Activated CD8-positive, alpha-beta memory T cell treated with anti-CD3 and anti-CD28 coated beads, Interleukin-2, amount 50 U/mL, for 4 hours (primary cell): ENCODE measurements at regions not wholly inside any gene's neighbourhood (a gene's known extent, or its start where the extent isn't known, plus 50 kb on each side); places are given as distances from the start of the nearest gene placed in this dataset.
"Not testable (repeated sequence)": the region's sequence is repeated elsewhere in the genome, so short reads cannot be mapped to it uniquely, and the experiment has no call there.

Experiments
- DNase-seq: peaks from one replicate; pipeline ENCODE4 v3.0.0-alpha.2; 2020

DNA sequence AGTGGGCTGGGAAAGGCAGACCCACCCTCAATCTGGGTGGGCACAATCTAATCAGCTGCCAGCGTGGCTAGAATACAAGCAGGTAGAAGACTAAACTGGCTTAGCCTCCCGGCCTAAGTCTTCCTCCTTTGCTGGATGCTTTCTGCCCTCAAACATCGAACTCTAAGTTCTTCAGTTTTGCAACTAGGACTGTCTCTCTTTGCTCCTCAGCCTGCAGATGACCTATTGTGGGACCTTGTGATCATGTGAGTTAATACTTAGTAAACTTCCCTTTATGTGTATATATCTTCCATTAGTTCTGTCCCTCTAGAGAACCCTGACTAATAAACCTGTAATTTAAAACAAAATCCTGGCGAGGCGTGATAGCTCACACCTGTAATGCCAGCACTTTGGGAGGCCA, 51.8 kb upstream of the SLC39A8 start:
- not testable (repeated sequence) for DNase-seq

GRCh38 chr4:102399021-102399420, 53.7 kb upstream of the SLC39A8 start:
- DNase-seq = no peak

DNA sequence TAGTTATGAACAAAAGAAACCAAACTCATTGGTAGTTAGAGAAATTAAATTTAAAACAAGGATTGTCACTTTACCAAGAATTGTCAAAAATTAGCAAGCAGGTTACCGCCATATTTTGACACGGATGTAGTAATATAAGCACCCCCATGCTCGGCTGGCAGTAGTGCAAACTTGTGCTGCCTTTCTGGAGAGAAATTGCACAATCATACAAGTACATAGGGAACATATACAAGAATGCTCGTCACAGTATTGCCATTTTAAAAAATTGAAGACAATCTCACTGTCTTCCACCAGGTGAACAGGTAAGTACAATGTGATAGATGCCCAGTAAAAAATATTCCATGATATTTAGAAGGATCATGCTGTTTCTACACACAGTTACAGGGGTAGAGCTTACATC, 55.6 kb upstream of the SLC39A8 start:
- DNase-seq = no peak

GRCh38 chr4:102402223-102402622, 56.9 kb upstream of the SLC39A8 start:
- DNase-seq = no peak

- no peak for DNase-seq
These were observed 57.8 kb upstream of the SLC39A8 start for GRCh38 chr4:102403116-102403515.

DNA sequence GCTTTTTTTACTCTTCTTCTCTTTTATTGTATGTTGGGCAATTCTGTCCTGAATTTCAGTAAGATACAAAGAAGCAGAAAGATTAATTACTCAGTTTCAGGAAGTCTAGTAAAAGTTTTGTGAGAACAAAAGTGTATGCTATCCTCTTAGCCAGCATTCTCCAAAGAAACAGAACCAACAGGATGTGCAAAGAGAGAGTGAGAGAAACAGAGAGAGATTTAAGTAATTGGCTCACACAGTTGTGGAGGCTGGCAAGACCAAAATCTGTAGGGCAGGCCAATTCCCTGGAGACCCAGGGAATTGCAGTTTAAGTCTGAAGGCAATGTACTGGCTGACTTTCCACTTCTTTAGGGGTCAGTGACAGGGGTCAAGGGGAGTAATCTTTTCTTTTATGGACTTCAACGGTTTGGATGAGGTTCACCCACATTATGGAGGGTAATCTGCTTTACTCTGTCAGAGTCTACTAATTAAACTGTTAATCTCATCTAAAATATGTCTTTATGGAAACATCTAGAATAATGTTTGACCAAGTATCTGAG, 59.2 kb upstream of the SLC39A8 start:
- DNase-seq = no peak

- no peak for DNase-seq
These were observed 60.6 kb upstream of the SLC39A8 start for GRCh38 chr4:102405821-102406401.

GRCh38 chr4:102410884-102411283, 65.6 kb upstream of the SLC39A8 start:
- DNase-seq = not testable (repeated sequence)

GRCh38 chr4:102411408-102411807, 66.1 kb upstream of the SLC39A8 start:
- DNase-seq = no peak

DNA sequence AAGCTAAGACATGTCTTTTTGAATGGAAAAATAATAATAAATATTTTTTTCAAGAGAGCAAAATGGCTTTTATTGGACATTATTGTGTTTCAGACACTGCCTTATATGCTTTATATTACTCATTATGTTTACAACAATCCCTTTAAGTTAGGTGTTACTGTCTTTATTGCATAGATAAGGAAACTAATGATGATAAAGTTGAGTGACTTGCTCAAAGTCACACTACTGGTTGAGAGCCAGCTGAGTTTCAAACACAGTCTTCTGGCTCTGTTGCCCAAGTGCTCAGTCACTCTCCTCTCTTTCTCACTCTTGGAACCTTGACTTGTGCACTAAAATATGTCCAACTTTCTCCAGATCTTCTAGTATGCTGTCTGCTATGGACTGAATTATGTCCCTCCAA, 71.5 kb upstream of the SLC39A8 start:
- DNase-seq = no peak

DNA sequence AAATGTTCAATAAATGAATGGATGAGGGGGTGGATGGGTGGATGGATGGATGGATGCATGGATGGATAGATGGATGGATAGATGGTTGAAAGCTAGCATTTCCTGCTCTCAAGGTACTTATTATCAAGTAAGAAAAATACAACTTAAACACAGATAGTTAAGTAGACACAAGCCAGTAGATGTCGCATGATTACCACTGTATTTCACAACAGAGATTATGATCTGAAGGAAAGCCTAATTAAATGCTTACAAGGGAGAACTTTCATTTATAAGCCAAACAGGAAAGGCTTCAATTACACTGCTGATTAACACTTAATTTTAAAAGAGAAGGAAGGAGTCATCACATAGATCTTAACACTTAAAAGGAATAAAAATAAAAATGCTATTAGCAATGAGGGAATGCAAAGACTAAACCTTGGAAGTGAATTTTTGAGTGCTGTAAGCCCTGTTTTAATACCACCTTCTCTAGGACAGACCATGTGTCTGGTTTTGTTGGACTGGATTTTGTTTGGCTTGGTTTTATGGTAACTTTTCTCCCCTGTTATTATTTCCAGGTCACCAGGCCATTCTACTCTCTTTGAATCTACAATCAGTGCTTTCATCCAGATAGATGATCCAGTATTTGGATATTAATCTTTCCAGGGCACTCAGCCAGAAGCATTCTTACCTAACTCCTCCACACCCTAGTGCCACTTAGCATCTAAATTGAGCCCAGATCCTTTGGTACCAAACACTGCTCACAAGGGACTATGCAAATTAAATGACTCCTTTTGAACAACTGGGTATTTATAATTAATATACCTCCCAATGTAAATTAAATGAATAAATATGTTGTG, 75.5 kb upstream of the SLC39A8 start:
- no peak for DNase-seq

GRCh38 chr4:102422843-102423242, 77.6 kb upstream of the SLC39A8 start:
- DNase-seq = no peak

DNA sequence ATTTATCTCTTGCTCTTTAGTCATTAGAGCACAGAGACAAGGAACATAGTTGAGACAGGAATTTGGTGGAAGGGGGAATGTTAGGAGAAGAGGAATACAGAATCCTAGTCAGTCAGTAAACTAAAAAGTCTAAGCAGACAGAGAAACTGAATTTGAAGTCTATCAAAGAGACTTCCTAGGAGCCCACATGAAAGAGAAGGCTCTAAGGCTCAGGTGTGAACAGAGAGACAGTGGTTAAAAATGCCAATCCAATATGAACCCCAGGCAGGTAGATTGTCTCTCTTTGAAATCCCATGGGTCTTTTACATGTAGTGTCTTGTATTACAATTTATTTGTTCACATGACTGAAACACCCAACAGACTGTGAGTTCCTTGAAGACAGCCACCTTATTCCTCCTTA, 77.8 kb upstream of the NFKB1 start:
- no peak for DNase-seq

DNA sequence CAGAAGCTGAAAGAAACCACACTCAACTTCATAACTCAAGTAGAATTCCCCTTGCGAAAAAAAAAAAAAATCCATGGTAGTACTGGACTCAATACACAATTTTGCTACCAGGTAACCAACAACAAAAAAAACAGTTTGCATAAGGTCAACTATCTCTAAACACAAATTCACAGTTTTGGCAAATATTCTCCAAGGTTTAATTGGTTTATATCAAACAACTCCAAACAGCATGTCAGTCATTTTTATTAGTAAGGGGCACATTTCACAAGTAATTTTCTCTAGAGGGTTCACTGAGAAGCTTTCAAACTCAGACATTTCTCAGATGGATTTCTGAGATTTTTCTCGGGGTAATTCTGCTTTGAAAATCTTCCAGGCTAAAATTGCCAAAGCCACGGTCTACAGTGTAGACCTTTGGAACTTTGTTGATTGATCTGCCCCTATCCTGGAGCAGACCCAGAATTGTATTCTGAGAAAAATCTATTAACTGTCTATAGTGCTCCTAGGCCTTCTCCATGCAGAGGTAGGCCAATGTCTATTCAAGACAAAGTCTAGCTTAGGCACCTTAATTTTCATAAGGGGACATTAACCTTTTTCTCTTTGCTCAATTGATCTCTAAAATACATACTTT, 73.7 kb upstream of the NFKB1 start:
- no peak for DNase-seq

GRCh38 chr4:102428122-102428521, 73.0 kb upstream of the NFKB1 start:
- DNase-seq = no peak

GRCh38 chr4:102429553-102429952, 71.6 kb upstream of the NFKB1 start:
- DNase-seq = no peak

DNA sequence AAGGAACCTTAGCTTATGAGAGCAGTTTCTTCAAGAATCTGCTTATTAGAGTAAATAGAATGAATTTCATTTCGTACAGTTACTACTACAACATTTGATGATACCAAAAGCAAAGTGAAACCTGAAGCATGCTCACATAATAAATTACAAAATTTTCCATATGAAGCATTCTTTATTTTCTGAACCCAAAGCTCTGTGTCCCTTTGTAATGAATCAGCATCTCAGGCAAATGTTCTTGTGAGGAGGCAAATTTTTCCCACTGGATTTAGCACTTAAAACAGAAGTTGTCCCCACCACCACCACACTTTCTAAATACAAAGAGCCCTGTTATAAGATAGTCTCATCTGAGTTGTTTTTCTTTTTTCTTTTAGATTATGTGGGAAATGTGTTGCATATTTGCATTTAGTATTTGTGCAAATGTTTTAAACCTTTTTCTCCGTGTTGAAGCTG, 70.7 kb upstream of the NFKB1 start:
- DNase-seq = no peak

DNA sequence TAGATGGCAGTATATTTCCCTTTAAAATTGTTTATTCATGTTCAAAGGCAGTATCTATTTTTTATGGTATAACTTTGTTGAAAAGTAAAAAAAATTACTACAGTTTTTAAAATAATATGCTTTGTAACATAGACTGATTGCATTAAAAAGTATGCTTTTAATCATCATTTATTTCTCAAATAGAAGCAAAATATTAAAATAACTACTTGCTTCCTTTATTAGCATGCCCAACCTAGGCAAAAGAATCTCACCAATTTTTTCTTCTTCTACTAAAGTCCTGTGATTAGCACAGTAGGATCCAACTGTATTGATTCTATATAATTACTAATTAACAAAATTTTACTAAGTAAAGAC, 69.6 kb upstream of the NFKB1 start:
- DNase-seq = no peak

- DNase-seq = no peak
These were observed 64.0 kb upstream of the NFKB1 start for GRCh38 chr4:102437111-102437510.

DNA sequence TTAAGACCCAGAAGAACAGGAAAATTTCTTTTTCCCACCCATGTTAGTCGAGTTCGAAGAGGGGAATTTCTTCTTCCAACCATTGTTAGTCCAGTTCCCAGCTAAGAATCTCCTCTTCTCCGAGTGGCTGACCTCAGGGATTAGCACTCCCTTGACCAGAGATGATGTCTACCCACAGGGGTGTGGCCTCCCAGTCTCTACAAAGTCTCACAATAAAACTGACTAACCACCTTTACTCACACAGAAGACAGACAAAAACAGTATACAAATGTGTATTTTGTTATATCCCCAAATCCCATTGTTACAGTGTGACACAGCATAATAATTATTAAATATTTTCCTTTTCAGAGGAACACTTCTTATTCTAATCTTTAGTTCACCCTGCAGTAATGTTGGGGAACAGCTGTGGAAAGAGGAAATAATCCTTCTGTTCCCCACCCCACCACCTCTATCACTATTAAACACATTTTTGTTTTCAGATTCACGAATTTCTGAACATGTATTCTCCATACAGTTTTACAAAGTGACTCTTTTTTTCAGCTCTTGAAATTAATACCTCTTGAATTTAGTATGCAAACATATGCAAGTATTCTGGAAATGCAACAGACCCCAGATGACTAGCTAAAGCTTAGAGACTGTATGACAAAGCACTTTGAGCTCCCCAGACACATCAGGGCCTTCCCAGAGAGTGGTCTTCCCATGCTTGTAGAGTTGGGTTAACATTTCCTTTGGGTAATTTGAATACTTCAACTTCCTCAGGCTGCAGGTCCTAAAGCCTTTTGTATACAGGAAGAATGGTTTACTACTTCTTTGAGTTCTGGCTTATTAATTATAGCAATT, 62.5 kb upstream of the NFKB1 start:
- no peak for DNase-seq

- DNase-seq = no peak
These were observed 61.9 kb upstream of the NFKB1 start for GRCh38 chr4:102439236-102439614.

DNA sequence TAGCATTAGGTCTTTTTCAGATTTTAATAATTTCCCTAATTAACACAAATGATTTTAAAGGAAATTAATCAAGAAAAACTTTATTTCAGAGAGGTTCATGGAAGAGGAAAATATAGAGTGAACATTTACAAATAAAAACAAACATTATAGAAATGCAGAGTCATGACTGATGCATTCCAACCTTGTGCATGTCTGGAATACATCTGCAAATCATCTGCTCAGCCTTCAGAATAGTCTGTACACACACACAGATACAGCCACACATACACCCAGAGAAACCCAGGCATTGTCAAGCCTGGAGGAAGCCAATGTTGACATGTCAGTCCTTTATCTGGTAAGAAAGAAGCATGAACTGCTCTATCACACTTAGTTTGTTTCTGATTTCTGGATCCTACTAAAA, 61.3 kb upstream of the NFKB1 start:
- no peak for DNase-seq

- no peak for DNase-seq
These were observed 60.7 kb upstream of the NFKB1 start for GRCh38 chr4:102440498-102440897.
